ENCODE measurements at regions not wholly inside any gene's neighbourhood (a gene's known extent, or its start where the extent isn't known, plus 50 kb on each side); places are given as distances from the start of the nearest gene placed in this dataset.

DNA sequence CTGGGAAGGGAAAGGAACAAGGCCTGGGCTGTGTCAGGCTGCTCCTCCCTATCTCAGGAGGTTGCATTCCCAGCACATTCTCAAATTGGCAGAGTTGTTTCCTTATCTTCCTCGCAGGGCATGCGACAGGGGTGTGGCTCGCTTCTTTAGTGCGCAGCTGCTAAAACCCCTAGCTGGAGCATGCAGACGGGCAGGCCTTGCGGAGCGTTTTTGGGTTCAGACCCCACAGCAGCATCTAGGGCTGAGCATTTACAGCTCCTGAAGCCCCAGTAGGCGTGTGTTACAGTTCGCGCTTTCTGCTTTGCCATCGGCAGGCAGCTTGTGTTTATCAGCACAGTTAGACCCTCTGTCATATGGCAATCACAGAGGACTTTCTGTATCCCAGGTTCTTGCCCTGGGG, 392.4 kb downstream of the TECRL start:
- ATAC-seq (no peak), DNase-seq (no peak)
- intact Hi-C loops (cut with DNase I): no loop called here
- Histone ChIP-seq H3K9me3 (peaks cover 4% of the 10 kb centered on the region), H3K36me3 (no peaks in the 10 kb centered on the region), H3K27ac (no peak overlapping the region), H3K4me1 (no peaks in the 10 kb centered on the region), H3K4me3 (no peak overlapping the region), H3K27me3 (ENCODE audit: low read depth) (no peaks in the 10 kb centered on the region)
- TF ChIP-seq, protein P1, sequence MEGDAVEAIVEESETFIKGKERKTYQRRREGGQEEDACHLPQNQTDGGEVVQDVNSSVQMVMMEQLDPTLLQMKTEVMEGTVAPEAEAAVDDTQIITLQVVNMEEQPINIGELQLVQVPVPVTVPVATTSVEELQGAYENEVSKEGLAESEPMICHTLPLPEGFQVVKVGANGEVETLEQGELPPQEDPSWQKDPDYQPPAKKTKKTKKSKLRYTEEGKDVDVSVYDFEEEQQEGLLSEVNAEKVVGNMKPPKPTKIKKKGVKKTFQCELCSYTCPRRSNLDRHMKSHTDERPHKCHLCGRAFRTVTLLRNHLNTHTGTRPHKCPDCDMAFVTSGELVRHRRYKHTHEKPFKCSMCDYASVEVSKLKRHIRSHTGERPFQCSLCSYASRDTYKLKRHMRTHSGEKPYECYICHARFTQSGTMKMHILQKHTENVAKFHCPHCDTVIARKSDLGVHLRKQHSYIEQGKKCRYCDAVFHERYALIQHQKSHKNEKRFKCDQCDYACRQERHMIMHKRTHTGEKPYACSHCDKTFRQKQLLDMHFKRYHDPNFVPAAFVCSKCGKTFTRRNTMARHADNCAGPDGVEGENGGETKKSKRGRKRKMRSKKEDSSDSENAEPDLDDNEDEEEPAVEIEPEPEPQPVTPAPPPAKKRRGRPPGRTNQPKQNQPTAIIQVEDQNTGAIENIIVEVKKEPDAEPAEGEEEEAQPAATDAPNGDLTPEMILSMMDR (IDR thresholded peaks at IDR 0.05): no peak

DNA sequence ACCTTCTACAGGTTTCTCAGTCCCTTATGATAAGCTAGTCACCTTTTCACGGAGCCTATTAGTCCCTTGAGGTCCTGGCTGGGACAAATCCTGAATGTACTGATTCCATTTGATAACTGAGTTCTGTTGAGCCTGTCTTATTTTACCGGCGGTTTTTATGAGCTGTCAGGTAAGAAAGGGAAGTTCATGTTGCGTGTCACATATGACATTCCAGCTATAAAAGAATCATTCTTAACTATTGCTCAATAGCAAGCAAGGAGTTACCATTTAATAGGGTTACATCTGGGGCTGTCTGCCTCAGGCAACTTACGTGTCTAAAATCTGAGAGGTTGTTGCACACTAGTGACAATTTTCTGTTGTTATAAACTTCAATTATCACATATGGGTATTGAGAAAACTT, 394.6 kb downstream of the TECRL start:
- Histone ChIP-seq H3K36me3 (no peaks in the 10 kb centered on the region), H3K27ac (no peak overlapping the region), H3K4me1 (no peaks in the 10 kb centered on the region), H3K4me3 (no peak overlapping the region), H3K27me3 (ENCODE audit: low read depth) (no peaks in the 10 kb centered on the region), H3K9me3 (no peaks in the 10 kb centered on the region)
- intact Hi-C loops (cut with DNase I): no loop called here
- no peak for DNase-seq
- TF ChIP-seq, protein P1 (IDR thresholded peaks at IDR 0.05): no peak
- ATAC-seq: no peak

DNA sequence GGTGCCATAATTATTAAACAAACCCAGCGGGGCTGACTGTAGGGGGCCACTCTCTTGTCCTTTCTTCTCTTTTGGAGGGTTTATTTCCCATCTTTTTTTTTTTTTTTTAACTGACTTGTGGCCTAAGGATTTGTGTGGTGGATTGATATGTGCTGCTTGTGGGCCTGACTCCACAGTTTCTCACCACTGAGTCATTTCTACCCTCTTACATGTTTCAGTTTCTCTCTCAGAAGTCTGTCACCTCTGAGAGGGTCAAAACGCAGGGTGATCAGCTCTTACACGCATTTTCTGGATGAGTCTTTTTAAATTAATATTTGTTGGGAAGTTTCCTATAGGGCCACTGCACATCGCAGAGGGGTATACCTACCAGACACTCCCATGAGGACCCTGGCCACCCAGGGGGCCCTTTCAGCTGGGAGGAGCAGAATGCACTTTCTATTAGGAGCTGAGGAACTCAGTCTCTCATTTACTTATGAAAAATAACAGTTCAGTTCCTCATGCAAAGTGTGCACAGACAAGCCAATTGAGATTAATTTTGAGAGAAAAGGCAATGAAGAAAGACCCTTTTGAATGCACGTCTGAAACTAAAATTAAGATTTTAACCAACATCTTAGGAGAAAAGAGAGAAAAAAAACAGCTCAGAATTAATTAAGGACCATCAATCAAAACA, 407.9 kb downstream of the TECRL start:
- ATAC-seq (no peak), DNase-seq (no peak)
- TF ChIP-seq, protein P1 (IDR thresholded peaks at IDR 0.05): no peak
- intact Hi-C loops (cut with DNase I): no loop called here
- Histone ChIP-seq H3K36me3 (no peaks in the 10 kb centered on the region), H3K27ac (no peak overlapping the region), H3K27me3 (ENCODE audit: low read depth) (no peaks in the 10 kb centered on the region), H3K4me3 (no peak overlapping the region), H3K9me3 (no peaks in the 10 kb centered on the region), H3K4me1 (no peaks in the 10 kb centered on the region)

DNA sequence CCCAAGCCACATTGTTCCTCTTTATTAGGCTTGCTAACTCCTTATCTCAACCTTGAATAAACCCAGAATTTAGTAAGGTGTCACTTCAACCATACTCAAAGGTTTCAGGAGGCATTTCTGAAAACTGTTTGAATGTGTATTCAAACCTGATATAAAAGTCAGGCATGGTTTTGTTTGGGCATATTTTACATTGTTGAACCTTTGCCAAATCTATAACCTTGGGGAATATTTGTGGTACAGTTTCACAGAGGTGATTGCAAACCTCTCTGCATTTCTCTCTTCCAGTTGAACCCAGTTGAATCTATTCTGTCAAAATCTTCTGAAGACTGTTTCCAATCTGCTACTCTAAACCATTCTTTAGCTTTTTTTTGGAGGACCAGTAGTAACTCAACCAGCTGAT, 409.0 kb downstream of the TECRL start:
- ATAC-seq: no peak
- Histone ChIP-seq H3K9me3 (no peaks in the 10 kb centered on the region), H3K4me1 (no peaks in the 10 kb centered on the region), H3K36me3 (no peaks in the 10 kb centered on the region), H3K27me3 (ENCODE audit: low read depth) (no peaks in the 10 kb centered on the region), H3K4me3 (no peak overlapping the region), H3K27ac (no peak overlapping the region)
- TF ChIP-seq, protein P1 (IDR thresholded peaks at IDR 0.05): no peak
- intact Hi-C loops (cut with DNase I): no loop called here
- DNase-seq: no peak

DNA sequence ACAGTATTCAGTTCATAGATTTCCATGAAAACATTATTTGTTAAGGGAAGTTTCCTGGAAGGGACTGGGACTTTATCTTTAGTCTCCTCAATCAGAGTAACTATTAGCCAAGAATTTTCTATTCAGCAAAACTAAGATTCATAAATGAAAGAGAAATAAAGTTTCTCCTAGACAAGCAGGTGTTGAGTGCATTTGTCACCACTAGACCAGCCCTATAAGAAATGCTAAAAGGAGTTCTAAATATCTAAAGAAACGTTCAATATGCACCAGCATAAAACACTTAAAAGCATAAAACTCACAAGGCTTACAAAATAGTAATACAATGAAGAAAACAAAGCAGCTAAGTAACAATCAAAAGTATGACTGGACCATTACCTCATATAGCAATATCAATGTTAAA, 423.0 kb downstream of the TECRL start:
- DNase-seq (no peak), ATAC-seq (no peak)
- TF ChIP-seq, protein P1 (IDR thresholded peaks at IDR 0.05): no peak
- H3K27ac ChIP-seq: no peak overlapping the region
- no peaks in the 10 kb centered on the region for H3K4me1 ChIP-seq
- no peaks in the 10 kb centered on the region for H3K36me3 ChIP-seq
- intact Hi-C loops (cut with DNase I): no loop called here
- H3K4me3 ChIP-seq: no peak overlapping the region
- no peaks in the 10 kb centered on the region for H3K27me3 ChIP-seq (ENCODE audit: low read depth)
- H3K9me3 ChIP-seq: peaks cover 19% of the 10 kb centered on the region

Measured in lower lobe of right lung (tissue), 2 donors.